Stimulated activated CD4-positive, alpha-beta T cell treated with anti-CD3 and anti-CD28 coated beads, Interleukin-15, amount 100 ng/mL, for 24 hours (primary cell): ENCODE measurements at regions not wholly inside any gene's neighbourhood (a gene's known extent, or its start where the extent isn't known, plus 50 kb on each side); places are given as distances from the start of the nearest gene placed in this dataset.
"Not testable (repeated sequence)": the region's sequence is repeated elsewhere in the genome, so short reads cannot be mapped to it uniquely, and the experiment has no call there.

Source experiments
- DNase-seq: peaks from one replicate; pipeline ENCODE4 v3.0.0-alpha.2; 2020

DNA sequence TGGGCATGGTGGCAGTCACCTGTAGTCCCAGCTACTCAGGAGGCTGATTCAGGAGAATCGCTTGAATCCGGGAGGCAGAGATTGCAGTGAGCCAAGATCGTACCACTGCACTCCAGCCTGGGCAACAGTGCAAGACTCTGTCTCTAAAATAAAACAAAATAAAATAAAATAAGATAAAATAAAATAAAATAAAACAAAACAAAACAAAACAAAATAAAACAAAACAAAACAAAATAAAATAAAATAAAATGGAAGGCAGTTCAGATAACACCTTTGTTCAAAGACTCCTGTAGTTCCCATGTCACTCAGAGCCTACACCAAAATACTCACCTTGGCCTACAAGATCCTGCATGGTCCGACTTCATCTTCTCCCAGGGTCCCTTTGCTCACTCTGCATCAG, 61.3 kb downstream of the SYF2 start:
- DNase-seq, result not testable (repeated sequence)

- no peak for DNase-seq
Measured at GRCh38 chr1:25170439-25170838, 61.9 kb downstream of the SYF2 start.

DNA sequence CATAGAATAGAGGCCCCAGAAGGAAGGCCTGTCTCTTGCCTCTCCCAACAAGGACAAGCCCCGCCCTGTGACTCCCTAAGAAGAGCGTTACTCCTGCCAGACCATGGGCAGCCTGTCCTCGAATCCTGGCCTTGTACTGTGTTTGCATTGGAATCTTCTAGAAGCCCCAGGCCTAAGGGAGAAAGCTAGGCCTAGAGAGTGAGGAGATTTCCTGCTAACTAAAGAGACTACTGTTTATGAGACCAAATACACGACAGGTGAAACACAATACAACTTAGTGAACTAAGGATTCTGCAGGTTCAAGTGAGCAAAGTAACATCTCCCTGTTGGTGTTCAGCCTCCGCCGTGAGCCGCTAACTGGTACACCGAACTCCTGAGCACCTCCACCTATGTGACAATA, 62.7 kb downstream of the SYF2 start:
- DNase-seq, result no peak

DNA sequence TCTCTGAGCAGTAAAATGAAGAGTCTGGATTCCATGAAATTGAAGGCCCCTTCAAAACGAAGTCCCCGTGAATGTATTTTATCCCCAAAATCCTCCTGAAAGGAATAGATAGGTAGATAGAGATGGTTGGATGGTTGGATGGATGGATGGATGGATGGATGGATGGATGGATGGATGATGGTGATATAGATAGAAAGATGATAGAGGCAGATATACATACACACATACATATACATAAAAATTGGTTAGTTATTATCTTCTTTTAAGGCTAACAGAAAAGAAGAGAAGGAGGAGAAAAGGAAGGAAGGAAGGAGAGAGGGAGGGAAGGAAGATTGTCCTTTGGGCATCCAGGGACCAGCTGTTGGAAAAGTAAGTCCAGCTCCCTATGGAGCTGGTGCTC, 63.1 kb downstream of the SYF2 start:
- DNase-seq, result no peak

DNA sequence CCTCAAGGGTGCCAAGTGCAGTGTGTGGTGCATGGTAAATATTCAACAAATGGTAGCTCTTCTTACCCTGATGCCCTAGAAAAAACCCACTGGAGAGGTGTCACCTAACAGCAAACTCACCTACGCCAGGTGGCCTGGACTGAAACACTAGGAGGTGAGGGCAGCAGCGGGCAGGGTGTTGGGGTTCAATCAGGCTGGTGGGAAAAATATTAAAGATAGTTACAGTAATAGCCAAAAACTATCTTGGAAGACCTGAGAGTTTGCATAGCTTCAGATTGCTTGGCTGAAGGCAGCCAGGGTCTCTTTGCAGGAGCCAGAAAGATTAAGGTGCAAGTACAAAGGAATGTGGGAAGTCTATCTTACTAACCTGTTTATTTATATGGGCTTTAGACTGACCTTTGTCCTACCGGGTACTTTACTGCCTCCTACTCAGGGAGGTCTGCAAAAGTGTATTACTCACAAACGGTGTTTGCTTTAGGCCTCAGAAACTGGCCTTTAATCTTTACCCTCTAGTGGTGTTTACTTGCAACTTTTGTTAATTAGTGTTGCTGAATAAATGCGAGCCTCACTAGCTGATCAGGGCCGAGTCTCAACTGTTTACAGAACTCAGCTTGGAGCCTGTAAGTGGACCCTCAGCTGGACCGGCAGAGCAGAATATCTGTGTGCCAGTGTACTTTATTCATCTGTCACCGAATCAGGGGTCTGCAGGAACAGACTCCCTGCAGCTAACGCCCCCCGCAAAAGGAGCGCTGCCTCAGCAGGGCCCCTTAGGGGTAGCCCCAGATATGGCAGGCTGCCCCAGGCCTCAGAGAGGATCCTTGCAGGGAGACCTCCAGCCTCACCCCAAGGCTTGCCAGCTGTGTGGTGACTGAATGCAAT, 63.9 kb downstream of the SYF2 start:
- no peak for DNase-seq

DNA sequence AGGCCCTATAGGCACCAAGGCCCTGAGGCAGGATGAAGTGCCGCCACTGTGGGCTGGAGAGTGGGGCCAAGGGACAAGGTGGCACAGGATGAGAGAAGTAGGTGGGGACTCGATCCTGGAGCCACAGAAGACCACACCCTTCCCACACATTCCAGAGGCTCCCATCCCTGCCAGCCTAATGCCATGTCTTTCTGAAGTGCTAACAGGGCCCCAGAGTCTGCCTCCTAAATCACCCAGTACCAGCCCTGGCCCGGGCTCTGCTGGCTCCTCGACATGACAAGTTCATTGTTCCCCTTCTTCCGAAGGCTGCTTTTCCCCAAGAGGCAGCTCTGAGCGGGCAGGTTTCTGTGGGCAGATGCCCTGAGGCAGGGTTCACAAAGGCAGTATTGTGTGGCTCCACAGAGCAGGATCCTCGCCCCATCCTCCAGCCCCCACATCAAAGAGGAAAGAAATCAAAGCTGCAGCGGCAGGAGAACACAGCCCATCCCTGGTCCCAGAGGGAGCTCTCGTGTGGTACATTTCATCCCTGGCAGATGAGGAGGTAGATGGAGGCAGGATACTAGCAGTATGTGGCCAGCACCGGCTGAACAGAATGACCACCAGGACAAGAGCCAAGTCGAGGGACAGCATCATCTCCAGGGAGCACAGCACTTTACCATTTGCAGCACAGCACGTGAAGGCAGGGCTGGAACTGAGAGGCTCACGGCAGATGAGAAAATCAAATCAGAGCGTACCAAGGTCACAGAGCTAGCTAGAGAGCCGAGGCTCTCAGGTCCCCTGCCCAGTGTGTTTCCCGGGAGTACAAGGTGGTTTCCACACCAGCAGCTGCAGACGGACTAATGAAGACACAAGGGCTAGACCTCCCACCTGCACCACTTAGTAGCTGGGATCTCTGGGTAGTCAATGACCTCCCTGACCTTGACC, 64.8 kb downstream of the SYF2 start:
- DNase-seq, result no peak

GRCh38 chr1:25166847-25167246, 65.5 kb downstream of the SYF2 start:
- no peak for DNase-seq

GRCh38 chr1:25163986-25164385, 68.3 kb downstream of the SYF2 start:
- no peak for DNase-seq

DNA sequence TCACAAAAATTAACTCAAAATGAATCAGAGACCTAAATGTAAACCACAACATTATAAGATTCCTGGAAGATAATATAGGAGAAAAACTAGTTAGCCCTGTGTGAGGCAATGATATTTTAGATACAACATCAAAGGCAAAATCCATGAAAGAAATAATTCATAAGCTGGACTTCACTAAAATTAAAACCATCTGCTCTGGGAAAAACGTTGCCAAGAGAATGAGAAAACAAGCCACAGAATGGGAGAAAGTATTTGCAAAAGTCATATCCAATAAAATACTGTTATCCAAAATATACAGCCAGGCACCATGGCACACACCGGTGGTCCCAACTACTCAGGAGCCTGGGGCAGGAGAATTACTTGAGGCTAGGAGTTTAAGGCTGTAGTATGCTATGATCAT, 70.3 kb downstream of the SYF2 start:
- no peak for DNase-seq

GRCh38 chr1:25157846-25158245, 74.5 kb downstream of the SYF2 start:
- no peak for DNase-seq

- no peak for DNase-seq
Measured at GRCh38 chr1:25150985-25151495, 81.3 kb downstream of the SYF2 start.

- peak; percentile 24 for DNase-seq
Measured at GRCh38 chr1:25148673-25149300, 83.5 kb downstream of the SYF2 start.

DNA sequence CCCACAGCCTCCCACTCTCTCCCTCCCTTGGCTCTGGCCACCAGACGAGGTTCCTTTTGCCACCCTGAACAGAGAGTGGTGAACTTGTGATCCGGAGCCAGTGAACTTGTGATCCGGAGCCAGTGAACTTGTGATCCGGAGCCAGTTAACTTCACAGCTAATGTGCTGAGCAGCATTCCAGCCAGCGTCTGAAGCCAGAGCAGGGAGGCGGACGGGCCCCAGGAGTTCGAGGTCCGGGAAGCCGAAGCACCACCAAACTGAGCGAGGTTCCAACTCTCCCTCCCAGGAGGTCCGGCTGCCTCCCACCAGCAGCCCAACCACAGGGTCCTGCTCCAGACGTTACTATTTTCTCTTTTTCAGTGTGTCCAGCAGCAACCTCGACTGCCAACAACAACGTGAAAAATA, 85.8 kb downstream of the SYF2 start:
- DNase-seq, result no peak

- DNase-seq, result no peak
Measured at GRCh38 chr1:25145775-25146393, 86.4 kb downstream of the SYF2 start.

DNA sequence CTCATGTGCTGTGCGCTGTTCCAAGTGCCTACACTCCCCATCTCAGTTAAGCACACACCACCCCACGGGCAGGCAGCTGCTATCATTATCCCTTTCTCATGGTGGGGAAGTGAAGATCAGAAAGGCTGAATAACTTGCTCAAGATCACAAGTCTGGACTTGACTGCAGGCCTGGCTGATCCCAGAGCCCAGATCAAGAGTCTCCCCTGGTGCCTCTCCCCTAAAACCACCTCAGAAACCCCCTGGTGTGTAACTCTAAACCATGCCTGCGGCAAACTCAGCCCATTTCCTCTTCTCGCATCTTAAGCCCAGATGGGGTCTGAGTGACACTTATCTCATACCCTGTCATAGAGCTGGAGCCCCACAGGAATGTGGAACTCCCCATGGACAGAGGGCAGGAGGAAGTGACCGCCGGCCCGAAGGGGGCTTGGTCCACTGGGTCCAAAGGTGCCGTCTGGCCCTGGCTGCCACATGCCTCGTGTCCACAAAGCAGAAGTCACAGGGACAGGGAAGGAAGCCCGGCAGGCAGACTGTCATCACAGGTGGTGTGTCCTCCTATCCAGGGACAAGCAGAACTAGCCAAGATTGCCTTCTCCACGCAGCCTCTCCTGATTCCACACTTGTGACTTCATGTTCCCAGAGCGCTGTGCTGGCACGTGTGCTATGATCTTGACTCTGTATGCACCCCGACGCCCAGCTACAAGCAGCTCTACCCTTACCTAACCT, 92.1 kb downstream of the SYF2 start:
- DNase-seq, result no peak

DNA sequence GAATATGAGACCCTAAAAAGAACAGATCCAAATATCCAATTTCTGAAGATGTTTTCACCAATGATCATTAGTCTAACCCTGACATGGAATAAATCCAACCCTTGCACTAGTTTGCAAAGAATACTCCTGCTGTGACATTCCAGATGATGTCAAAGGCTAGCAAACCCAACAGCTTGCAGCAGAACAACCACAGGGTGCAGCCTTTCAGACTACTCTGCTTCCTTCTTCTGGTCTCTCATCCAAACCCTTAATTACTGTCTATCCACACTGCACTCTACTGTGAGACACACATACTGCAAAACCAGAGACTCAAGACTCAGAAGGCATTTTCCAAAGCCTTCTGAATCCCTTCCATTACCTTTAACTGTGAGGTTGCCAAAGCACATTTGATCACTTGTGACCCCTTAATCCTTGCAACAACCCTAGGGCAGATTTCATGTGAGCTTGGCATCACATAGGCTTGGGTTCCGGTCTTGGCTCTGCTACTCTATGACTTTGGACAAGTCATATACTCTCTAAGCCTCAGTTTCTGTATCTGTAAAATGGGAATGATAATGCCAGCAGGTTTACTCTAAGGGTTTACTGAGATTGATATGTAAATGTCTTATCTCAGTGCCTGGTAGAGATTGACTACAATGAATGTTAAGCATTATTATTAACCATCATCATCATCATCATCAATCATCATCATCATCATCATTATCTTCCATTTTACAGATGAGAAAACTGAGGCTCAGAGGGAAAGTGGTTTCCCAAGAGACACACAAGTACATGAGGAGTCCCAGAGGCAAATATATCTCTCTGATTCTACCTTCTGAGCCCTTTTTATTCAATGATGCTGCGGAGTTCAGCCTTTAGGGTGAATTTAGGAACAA, 94.5 kb downstream of the SYF2 start:
- no peak for DNase-seq

- DNase-seq, result no peak
Measured at GRCh38 chr1:25137106-25137505, 95.2 kb downstream of the SYF2 start.

DNA sequence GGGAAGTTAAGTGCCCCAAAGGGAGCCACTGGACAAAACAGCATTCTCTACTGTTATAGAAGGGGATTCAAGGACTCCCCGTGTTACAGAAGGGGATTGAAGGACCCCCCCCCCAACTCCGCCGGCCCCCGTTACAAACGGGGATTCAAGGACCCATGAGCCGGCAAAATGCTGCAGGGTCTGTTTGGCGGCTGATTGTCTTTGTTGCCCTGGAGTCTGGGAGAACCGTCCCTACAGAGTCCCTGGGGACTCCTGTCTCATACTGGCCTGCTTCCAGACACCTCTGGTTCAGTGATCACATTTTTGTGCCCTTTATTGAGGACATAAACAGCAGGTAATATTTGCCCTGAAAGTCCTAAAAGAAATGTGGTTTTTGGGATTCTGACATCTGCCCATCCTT, 96.4 kb downstream of the SYF2 start:
- no peak for DNase-seq

DNA sequence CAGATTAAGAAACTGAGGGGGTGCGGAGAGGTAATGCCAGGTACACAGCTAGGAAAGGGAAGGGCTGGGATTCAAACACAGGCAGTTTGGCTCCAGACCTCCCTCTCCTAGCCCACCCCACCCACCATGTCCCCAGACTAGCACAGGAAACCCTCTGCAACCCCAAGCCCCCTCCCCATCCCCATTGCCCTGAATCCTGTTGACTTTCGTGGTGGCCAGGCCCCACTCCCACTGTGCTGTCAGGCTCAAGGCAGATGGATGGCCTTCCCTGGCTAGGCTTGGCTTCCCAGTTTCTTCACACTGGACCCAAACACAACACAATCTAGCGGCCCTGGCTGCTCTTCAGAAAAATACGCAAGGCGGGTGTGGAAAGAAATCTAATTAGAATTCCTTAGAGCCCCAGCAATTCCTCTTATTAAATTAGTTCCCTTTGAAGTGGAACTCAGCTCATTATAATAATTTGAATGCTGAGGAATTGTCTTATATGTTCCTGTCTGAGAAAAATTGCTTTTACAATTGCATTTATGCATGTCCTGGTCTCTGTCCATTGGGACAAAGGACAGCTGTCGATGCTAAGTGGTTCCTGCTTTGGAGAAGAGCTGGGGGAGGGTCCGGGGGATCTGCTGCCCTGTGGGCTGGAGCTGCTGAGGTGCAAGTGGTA, 97.4 kb downstream of the SYF2 start:
- no peak for DNase-seq

GRCh38 chr1:25134307-25134706, 98.0 kb downstream of the SYF2 start:
- DNase-seq, result no peak
